NB4 (cell line): ENCODE measurements at regions not wholly inside any gene's neighbourhood (a gene's known extent, or its start where the extent isn't known, plus 50 kb on each side); places are given as distances from the start of the nearest gene placed in this dataset.

Experiments
- MYC ChIP-seq: IDR thresholded peaks from 2 replicates; pipeline ENCODE4 v1.6.1; 2011; ENCODE audit warnings: low read depth, low read length
- POLR2A ChIP-seq: IDR thresholded peaks from 2 replicates; pipeline ENCODE4 v1.6.1; 2011; ENCODE audit warnings: mild to moderate bottlenecking; ENCODE audit not compliant: insufficient read length; ENCODE audit errors: extremely low read depth
- TF ChIP-seq, protein P1 (sequence below): IDR thresholded peaks from one replicate; pipeline ENCODE4 v1.5.1; 2012; ENCODE audit warnings: low read depth, low read length
- TF ChIP-seq, protein P2 (sequence below): IDR thresholded peaks from 2 replicates; pipeline ENCODE4 v1.6.1; 2011; ENCODE audit warnings: low read depth, low read length

DNA sequence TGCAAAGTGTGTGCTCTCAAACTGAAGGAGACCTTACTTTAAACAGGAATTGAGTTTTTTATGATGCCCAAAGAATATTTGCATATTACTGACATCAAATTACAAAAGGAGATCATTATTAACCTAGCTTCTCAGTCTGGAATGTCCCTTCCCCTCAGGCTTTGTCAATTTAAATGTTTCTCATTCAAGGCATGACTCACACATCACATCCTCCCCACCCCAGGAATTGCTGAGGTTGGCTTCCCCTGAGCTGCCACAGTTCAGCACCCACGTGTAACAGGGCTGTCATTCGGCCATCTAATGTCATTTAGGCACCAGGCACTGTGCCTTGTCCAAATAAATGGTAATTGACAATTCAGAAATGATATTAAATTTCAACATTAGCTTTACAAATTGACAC is 305.9 kb upstream of the MGMT start:
- TF ChIP-seq POLR2A (no peak), MYC (no peak)
- TF ChIP-seq, protein P1, sequence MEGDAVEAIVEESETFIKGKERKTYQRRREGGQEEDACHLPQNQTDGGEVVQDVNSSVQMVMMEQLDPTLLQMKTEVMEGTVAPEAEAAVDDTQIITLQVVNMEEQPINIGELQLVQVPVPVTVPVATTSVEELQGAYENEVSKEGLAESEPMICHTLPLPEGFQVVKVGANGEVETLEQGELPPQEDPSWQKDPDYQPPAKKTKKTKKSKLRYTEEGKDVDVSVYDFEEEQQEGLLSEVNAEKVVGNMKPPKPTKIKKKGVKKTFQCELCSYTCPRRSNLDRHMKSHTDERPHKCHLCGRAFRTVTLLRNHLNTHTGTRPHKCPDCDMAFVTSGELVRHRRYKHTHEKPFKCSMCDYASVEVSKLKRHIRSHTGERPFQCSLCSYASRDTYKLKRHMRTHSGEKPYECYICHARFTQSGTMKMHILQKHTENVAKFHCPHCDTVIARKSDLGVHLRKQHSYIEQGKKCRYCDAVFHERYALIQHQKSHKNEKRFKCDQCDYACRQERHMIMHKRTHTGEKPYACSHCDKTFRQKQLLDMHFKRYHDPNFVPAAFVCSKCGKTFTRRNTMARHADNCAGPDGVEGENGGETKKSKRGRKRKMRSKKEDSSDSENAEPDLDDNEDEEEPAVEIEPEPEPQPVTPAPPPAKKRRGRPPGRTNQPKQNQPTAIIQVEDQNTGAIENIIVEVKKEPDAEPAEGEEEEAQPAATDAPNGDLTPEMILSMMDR: no peak
- TF ChIP-seq, protein P2, sequence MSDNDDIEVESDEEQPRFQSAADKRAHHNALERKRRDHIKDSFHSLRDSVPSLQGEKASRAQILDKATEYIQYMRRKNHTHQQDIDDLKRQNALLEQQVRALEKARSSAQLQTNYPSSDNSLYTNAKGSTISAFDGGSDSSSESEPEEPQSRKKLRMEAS: peak; percentile 67
